Glutamatergic neuron (in vitro differentiated cells): ENCODE measurements at regions not wholly inside any gene's neighbourhood (a gene's known extent, or its start where the extent isn't known, plus 50 kb on each side); places are given as distances from the start of the nearest gene placed in this dataset.

ENCODE experiments used
- DNase-seq: peaks from one replicate; pipeline ENCODE4 v3.0.0; 2022
- H3K27ac Mint-ChIP-seq: one replicate; pipeline ENCODE4 v1.8.0; 2020; ENCODE audit warnings: mild to moderate bottlenecking, mixed read lengths, inconsistent platforms; ENCODE audit not compliant: unreplicated experiment
- H3K27me3 Mint-ChIP-seq: one replicate; pipeline ENCODE4 v1.8.0; 2020; ENCODE audit warnings: mild to moderate bottlenecking, moderate library complexity, mixed read lengths, inconsistent platforms; ENCODE audit not compliant: unreplicated experiment
- H3K36me3 Mint-ChIP-seq: one replicate; pipeline ENCODE4 v1.8.0; 2020; ENCODE audit warnings: mild to moderate bottlenecking, mixed read lengths, inconsistent platforms; ENCODE audit not compliant: unreplicated experiment
- H3K4me1 Mint-ChIP-seq: one replicate; pipeline ENCODE4 v1.8.0; 2020; ENCODE audit warnings: mild to moderate bottlenecking, low read depth, mixed read lengths, inconsistent platforms; ENCODE audit not compliant: unreplicated experiment
- H3K4me3 Mint-ChIP-seq: one replicate; pipeline ENCODE4 v1.8.0; 2020; ENCODE audit warnings: mild to moderate bottlenecking, mixed read lengths, inconsistent platforms; ENCODE audit not compliant: unreplicated experiment
- H3K9me3 Mint-ChIP-seq: one replicate; pipeline ENCODE4 v1.8.0; 2020; ENCODE audit warnings: mild to moderate bottlenecking, moderate library complexity, mixed read lengths, inconsistent platforms; ENCODE audit not compliant: unreplicated experiment
- CTCF ChIP-seq: fragments of 200-600 bp; sonication (generic); IDR thresholded peaks from one replicate; pipeline ENCODE4 v1.5.0; 2021; ENCODE audit not compliant: partially characterized antibody, unreplicated experiment

- TF ChIP-seq CTCF, result no peak
- Mint-ChIP-seq H3K27me3 (no peaks in the 10 kb centered on the region), H3K4me1 (no peaks in the 10 kb centered on the region), H3K27ac (no peak overlapping the region), H3K36me3 (no peaks in the 10 kb centered on the region), H3K4me3 (no peak overlapping the region), H3K9me3 (peaks cover 2% of the 10 kb centered on the region)
- DNase-seq, result no peak
These were observed 102.8 kb upstream of the PROX1 start for GRCh38 chr1:213884942-213885341.

GRCh38 chr1:213887842-213888241 is 99.9 kb upstream of the PROX1 start:
- Mint-ChIP-seq H3K27me3 (no peaks in the 10 kb centered on the region), H3K4me1 (peaks cover 2% of the 10 kb centered on the region), H3K36me3 (no peaks in the 10 kb centered on the region), H3K4me3 (no peak overlapping the region), H3K9me3 (no peaks in the 10 kb centered on the region), H3K27ac (no peak overlapping the region)
- TF ChIP-seq CTCF, result no peak
- no peak for DNase-seq

- DNase-seq, result no peak
- Mint-ChIP-seq H3K27me3 (no peaks in the 10 kb centered on the region), H3K4me1 (peaks cover 2% of the 10 kb centered on the region), H3K4me3 (no peak overlapping the region), H3K36me3 (peaks cover 6% of the 10 kb centered on the region), H3K9me3 (no peaks in the 10 kb centered on the region), H3K27ac (no peak overlapping the region)
- TF ChIP-seq CTCF, result no peak
These were observed 95.5 kb upstream of the PROX1 start for GRCh38 chr1:213891989-213892902.

- DNase-seq, result no peak
- peaks cover 6% of the 10 kb centered on the region for H3K36me3 Mint-ChIP-seq
- H3K27me3 Mint-ChIP-seq, result no peaks in the 10 kb centered on the region
- H3K9me3 Mint-ChIP-seq, result no peaks in the 10 kb centered on the region
- no peak overlapping the region for H3K27ac Mint-ChIP-seq
- H3K4me3 Mint-ChIP-seq, result no peak overlapping the region
- no peaks in the 10 kb centered on the region for H3K4me1 Mint-ChIP-seq
- no peak for TF ChIP-seq CTCF
These were observed 89.1 kb upstream of the PROX1 start for GRCh38 chr1:213898684-213899083.

GRCh38 chr1:213899413-213899812 is 88.4 kb upstream of the PROX1 start:
- no peak for TF ChIP-seq CTCF
- H3K27ac Mint-ChIP-seq, result no peak overlapping the region

More at GRCh38 chr1:213899413-213899812, 88.4 kb upstream of the PROX1 start:
- no peaks in the 10 kb centered on the region for H3K9me3 Mint-ChIP-seq
- DNase-seq, result no peak
- no peaks in the 10 kb centered on the region for H3K4me1 Mint-ChIP-seq
- H3K4me3 Mint-ChIP-seq, result no peak overlapping the region
- no peaks in the 10 kb centered on the region for H3K27me3 Mint-ChIP-seq
- H3K36me3 Mint-ChIP-seq, result peaks cover 6% of the 10 kb centered on the region
